Effector CD8-positive, alpha-beta T cell (primary cell): ENCODE measurements at regions not wholly inside any gene's neighbourhood (a gene's known extent, or its start where the extent isn't known, plus 50 kb on each side); places are given as distances from the start of the nearest gene placed in this dataset.
"Not testable (repeated sequence)": the region's sequence is repeated elsewhere in the genome, so short reads cannot be mapped to it uniquely, and the experiment has no call there.

Experiments
- DNase-seq: peaks from one replicate; lab custom pipeline; 2025; lab: John Stamatoyannopoulos, UW

DNA sequence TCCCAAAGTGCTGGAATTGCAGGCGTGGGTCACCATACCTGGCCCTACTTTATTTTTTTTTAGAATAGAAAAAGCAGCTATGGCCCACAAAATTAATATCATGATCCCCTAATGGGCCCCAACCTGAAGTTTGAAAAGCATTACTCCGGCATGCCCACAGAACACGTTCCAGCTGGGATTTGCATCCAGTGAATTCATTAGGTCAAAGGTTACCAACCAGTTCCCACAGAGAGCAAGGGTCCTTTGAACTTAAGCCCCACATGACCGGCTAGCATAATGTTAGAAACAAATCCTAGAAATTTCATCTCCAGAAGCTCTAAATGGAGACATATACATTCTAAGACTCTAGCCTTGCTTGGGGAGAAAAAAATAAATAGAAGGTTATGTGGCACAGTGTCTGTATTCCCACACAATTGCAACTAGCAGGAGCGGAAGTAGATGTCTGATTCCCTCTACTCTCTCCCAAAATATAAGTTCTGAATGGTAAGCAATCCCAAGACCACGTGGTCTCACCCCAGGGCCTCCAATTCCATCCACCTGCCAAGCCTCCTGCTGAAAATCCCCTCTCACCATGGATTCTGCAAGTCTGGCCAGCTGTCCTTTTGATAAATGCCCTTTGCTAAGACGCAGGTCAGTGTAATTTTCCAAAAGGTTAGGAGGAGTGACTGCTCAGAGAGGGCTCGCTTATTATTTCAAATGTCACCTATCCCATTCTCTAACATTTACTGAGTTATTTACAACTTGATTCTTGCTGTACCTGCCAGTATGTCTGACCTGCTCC lies 395.8 kb downstream of the NPIPA8 start:
- no peak for DNase-seq

DNA sequence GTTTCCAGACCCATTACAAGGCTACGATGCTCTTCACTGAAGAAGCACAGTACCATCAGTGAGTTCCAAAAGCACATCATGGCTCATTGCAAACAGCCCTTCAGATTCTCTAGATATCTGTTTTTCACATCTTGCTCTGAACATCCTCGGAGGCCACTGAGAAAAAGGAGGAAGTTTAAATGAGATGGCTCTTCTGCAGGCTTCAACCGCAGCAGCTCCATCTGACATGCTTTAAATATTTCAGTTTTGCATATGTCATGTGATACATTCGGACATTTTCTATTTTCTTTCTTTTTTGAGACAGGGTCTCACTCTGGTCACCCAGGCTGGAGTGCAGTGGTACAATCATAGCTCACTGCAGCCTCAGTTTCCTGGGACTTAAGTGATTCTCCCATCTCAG lies 396.8 kb downstream of the NPIPA8 start:
- DNase-seq: no peak

DNA sequence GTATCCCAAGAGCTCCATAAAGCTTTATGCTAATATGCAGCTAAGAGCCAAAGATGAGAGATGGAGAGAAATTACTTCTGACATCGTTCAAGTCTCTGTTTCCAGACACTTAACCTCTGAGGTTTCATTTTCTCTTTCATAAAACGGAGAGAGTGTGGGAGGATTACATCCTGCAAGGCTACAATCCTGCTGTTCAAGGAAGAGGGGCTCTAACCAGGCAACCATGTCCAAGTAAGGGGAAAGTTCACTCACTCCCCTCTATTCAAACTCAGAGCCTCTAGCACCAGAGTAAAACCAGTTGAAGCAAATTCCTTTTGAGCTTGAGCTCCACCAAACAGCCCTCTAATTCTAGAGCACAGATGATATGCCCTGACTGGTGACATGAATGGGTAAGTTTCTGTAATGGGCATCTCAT lies 397.4 kb downstream of the NPIPA8 start:
- no peak for DNase-seq

DNA sequence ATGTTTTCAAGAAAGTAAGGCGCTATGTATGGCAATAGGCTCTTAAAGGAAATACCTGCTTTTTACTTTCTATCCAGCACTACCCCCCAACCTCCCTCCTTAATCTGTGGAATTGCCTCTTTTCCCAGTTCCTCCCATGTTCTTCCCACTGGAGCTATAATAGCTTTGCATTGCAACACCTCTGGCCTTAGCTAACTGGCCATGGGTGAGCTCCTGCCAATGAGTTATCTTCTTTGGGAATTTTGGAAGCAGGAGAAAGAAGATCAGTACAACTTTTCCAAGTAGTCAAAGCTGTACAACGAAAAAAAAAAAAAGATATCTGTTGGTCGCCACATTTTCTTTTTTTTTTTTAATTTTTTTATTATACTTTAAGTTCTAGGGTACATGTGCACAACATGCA lies 398.0 kb downstream of the NPIPA8 start:
- DNase-seq: no peak

DNA sequence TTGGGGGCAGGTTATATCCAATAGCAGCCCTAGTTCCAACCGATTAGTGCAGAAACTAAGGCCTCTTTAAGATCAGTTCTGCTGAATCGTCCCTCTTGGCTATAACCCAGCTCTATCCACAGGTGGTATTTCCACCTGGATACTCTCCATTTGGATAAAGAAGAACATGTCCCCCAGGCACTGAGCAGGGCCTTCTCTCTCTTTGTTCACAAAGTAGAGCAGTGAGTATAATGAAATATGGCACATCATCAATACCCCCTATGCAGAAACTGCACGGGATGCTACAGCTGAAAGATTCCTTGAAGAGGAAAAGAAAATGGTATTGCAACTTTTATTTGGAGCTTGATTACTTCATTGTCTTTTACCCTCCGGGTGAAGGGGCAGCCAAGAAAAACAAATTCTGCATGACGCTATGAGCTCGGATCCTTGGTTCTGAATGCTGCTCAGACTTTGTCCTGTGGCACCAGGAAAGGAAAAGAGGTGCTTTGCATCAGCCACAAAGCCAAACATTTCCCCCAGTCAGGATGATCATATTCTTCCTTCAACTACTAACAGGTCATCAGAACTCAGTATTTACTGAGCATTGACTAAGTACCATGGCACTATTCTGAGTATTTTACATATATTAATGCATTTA lies 399.7 kb downstream of the NPIPA8 start:
- DNase-seq: no peak

DNA sequence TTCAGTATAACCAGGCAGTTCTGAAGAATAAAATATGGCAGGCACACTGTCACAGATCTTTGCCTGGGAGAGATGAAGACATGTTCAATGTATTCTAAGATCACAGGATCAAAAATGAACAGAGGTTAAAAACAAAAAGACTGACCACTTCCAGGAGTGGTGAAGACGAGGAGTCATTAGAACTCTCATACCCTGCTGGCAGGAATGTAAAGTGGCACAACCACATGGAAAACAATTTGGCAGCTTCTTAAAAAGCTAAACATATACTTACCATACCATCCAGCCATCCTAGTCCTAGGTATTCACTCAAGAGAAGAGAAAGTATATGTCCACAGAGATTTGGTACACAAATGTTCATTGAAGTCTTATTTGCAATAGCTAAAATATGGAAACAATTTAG lies 406.3 kb downstream of the NPIPA8 start:
- DNase-seq: no peak

DNA sequence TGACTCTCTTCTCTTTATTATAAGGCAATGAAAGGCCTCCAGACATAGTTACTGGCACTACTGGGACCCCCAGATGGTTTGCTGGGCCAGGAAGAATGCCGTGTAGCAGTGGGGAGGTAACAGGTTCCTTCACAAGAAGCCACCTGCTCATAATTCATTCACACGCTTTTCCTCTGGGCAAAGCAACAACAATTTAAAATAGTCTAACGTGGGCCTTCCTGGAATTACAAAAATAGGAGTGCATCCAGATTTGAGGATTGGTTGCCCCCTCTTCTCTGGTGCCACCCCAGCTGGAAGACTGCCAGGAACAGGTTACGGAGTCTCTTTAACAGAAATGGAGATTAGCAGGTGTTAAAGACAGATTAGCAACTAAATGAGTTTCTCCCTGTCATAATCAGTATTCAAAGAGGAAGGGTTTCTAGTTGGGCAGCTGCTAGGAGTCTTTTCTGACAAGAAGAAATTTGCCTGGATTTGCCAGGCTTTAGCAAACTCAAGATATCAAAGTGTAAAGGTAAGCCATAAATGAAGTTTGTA lies 409.6 kb downstream of the NPIPA8 start:
- no peak for DNase-seq

DNA sequence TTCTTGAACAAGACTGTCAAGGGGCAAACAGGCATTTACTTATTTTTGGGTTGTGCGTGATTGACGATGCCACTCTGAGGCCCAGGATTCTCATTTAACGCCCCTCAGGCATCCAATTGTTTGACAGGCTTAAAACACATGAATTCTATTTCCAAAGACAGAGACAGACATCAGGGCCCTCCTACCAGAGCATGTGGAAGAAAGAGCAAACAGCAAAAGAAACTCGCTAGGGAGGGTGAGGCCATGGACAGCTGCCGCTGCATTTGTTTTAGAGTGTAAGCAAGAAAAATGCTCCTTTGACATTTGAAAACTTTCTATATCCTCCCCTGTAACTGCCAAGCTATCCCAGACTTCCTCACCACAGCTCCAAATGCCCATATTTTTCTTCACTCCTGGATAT lies 410.1 kb downstream of the NPIPA8 start:
- DNase-seq: no peak

DNA sequence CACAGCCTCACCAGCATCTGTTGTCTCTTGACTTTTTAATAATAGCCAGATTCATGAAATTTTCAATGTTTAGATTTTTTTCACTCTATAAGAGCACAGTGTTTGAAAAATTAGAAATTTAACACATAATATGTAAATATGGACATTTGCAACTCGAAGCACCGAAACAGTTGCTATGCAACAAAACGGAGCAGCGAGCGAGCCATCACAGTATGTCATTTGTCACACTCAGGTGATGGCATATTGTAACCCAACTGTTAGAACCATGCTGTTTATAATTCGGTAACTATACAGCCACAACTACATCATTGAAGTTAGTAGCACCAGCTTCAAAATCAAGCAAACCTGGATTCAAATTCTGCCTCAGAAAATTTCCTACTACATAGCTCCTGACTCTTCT lies 410.8 kb downstream of the NPIPA8 start:
- no peak for DNase-seq

DNA sequence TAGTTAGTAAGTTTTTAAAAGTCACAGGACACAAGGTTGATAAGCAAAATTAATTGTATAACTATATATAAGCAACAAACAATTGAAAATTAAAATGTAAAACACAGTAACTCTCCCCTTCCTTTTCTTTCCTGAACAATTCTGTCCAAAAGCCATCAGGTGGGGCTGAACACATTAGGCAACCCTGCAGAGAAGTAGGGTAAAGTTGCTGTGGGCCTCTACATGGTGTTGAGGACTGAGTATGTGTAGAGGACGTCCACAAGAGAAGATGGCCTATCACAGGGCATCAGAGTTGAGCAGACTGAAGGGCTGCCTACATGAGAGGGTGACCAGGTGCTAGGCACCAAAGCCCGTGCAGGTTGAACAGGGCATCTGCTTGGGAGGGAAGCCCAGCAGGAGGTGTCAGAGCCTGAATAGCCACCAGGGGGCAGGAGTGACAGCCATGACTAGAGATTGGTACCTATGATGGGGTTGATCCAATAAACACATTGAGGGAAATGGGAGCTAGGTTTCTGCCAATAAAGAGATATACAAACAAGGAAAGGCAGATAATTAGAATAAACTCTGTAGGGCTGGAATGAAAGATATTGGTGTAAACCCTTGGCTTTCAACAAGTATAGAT lies 415.1 kb downstream of the NPIPA8 start:
- peak; percentile 7 for DNase-seq

DNA sequence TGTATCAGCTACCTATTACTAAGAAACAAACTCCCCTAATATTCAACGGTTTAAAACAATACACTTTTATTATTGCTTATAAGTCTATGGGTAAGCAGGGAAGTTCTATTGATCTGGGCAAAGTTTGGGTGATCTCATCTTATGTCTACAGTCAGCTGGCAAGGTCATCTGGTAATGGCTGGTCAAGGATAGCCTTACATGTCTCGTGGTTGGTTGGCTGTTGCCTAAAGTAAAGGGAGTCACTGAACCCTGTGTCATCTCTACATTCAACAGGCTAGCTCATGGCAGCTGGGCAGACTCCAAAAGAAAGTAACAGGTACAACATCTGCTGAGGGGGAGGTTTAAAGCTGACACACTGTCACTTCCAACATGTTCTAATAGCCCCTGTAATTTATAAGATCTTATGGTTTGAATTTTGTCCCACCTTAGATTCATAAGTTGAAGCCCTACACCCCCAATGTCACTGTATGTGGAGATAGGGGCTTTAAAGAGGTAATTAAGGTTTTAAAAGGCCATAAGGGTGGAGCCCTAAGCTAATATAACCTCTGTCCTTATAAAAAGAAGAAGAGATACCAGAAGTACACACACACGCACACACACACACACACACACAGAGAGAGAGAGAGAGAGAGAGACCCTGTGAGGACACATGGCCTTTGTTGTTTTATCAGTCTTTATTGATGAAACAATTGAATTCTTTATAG lies 419.1 kb downstream of the NPIPA8 start:
- no peak for DNase-seq

DNA sequence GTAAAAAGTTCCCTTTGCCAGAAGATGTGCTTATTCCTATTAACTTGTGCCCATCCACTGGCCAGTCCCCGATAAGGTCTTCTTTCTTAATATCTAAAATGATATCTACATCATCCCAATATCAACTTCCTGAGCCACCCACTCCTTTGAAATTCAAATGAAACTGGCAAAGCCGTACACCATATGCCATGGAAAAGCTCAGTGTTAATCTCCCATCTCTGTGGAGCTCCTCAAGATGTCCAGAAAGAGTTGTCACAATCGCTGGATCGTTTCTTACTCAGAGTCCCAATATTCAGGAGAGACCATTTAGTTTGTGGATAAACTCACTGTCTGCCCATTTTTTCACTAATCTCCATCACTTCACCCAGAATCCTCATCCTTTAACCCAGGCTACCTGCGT lies 420.7 kb downstream of the NPIPA8 start:
- no peak for DNase-seq

DNA sequence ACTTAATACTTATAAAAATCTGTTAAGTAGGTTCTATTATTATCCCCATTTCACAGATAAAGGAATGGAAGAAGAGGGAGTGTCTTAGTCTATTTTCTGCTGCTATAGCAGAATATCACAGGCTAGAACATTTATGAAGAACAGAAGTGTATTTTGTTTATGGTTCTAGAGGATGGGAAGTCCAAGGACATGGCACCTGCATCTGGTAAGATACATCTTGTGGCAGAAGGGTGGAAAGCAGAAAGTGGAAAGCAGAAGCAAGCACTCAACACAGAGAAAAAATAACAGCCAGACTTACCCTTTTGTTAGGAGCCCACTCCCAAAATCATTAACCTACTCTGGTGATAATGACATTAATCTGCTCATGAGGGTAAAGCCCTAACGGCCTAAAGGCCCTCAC lies 422.4 kb downstream of the NPIPA8 start:
- DNase-seq: no peak

DNA sequence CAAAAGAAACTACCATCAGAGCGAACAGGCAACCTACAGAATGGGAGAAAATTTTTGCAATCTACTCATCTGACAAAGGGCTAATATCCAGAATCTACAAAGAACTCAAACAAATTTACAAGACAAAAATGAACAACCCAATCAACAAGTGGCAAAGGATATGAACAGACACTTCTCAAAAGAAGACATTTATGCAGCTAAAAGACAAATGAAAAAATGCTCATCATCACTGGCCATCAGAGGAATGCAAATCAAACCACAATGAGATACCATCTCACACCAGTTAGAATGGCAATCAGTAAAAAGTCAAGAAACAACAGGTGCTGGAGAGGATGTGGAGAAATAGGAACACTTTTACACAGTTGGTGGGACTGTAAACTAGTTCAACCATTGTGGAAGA lies 425.0 kb downstream of the NPIPA8 start:
- not testable (repeated sequence) for DNase-seq

DNA sequence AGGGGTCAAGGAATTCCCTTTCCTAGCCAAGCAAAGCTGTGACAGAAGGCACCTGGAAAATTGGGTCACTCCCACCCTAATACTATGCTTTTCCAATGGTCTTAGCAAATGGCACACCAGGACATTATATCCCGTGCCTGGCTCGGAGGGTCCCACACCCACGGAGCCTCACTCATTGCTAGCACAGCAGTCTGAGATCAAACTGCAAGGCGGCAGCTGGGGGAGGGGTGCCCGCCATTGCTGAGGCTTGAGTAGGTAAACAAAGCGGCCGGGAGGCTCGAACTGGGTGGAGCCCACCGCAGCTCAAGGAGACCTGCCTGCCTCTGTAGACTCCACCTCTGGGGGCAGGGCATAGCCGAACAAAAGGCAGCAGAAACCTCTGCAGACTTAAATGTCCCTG lies 429.9 kb downstream of the NPIPA8 start:
- not testable (repeated sequence) for DNase-seq

DNA sequence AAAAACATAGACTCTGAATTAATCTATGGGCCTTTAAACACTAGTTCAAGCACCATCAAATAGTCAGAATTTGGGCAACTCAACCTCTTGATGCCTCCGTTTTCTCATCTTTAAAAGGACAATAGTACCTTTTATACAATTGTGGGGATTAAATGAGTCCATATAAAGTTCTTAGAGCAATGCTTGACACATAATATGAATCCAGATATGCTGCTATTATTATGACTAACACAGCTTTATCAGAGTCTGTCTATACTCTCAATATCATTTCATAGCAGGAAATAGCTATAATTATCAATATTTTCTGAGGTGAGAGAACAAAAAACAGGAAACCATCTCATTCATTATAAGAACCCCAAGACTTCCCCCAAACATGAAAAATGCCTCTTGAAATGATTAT lies 430.5 kb upstream of the XYLT1 start:
- no peak for DNase-seq

DNA sequence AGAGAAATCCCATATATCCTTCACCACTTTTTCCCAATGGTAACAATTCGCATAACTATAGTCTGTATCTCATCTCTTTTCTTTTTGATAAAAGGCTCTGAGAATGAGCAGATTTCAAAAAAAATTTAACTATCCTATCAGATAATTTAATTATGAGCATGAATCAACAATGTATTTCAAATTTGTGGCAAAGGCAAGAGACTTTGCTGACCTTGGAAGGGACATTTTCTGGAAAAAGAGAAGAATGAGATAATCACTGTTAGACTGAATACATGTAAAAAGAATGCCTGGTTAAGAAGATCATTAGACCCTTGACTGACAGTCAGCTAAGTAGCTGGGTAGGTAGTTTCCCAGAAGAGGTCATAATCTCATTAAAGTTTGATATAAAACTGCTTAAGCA lies 428.4 kb upstream of the XYLT1 start:
- DNase-seq: no peak

DNA sequence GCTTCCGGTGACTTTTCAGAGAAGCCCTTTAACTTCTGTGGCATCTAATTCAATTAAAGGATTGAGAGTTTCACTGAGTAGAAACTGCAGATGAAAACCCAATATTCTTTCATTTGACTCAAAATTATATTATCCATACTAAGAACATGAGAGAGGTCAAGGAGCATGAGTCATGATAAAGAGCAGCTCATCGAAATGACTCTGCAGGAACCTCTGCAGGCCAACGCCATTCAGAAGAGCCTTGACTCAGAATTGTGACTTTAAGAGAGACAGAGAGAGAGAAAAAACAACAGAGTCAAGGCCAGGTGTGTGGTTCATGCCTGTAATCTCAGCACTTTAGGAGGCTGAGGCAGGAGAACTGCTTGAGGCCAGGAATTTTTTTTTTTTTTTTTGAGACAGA lies 417.2 kb upstream of the XYLT1 start:
- DNase-seq: no peak

DNA sequence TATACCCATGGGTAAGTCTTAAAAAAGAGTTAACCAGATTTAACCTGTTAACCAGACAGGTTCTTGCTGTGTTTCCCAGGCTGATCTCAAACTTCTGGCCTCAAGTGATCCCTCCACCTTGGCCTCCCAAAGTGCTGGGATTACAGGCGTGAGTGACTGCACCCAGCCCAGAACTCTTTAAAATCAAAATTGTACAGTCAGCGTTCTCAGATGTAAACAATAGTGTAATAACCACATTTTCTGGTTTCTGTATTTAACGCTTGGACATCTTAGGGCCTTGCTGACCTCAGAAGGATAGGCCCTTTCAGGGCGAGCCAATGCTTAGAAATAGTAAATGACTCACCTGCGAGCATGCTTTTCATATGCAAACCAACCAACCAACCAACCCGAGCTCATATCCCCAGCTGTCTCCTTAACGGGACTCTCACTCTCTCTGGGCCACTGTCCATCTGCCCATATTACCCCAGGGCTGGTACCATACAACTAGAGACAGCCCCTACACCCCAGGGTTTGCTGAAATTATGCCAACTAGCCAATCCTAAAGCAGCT lies 415.0 kb upstream of the XYLT1 start:
- no peak for DNase-seq

DNA sequence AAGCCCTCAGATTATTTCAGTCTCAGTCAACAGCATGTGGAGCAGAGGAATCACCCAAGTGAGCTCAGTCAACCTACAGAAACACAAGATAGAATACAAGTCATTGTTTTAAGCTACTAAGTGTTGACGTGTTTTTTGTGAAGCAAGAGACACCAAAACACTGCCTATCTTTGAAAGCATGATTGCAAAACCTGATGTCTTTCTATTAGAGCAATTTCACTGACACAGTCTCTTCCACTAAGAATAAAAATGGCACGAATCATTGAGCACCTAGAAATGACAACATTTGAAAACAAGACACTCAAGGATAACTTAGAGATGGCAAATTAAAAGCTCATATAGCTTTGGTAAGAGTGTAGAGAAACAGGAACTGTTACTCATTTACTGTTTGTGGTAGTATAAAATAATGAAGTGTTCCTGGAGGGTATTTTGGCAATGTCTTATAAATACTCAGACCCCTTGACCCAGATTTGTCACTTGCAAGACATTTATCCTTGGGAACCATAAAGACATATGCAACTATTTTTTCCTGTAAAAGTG lies 407.1 kb upstream of the XYLT1 start:
- no peak for DNase-seq

DNA sequence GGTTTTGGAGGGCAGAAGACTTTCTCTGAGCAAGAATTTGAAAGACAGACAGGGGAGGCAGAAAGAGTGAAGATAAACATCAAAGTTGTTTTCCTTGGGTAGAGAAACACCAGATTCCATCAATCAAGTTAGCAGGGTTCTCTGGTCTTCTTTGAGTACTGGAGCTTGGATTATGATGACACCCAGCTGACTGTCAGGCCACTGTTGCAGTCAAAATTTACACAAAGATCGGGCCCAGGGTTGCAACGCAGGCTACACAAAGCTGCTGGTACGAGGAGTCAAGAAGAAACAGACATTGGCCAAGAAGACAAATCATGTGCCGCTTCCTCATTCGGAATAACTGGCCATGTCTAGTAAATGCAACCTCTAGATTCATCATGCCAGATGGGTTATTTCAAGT lies 396.2 kb upstream of the XYLT1 start:
- DNase-seq: no peak

DNA sequence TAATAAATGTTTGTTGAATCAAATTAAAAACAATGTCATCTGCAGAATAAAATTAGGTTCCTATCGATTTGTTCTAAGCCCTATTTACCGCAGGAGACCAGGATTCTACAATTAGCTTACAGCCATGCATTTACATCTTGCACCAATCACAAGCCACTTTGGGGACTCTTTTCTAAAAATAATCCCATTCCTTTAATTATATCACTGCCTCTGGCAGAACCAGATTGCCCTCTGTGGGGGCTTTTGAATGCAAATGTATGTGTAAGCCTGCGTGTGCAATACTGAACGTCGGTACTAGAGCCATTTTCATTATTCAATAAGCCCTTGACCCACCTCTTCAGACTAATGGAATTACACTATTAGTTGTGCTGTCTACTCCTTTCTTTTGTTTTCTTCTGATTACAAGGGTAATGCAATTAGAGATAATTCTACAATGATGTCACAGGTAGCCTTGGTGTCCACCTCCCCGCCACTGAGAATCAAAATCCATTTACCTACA lies 391.3 kb upstream of the XYLT1 start:
- no peak for DNase-seq
